ENCODE measurements at regions not wholly inside any gene's neighbourhood (a gene's known extent, or its start where the extent isn't known, plus 50 kb on each side); places are given as distances from the start of the nearest gene placed in this dataset.

DNA sequence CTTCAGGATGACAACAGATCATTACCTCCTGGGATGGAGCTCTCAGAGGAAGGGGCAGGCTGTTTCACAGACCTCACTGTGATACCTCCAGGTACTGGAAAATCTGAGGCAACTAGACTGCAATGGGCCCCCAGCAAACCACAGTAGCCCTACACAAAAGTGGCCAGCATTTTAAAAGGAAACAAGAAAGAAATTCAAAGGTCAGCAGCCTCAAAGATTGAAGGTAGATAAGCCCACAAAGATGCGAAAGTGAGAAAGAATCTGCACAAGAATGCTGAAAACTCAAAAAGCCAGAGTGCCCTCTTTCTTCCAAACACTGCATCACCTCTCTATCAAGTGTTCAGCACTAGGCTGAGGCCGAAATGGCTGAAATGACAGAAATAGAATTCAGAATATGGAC, 499.5 kb upstream of the CHAC2 start:
- TF ChIP-seq POLR2A (IDR thresholded peaks at IDR 0.05; ENCODE audit: low read depth, low read length) (no peak), POLR2AphosphoS5 (IDR thresholded peaks at IDR 0.05; ENCODE audit: low read depth, low read length) (no peak)

Data from GM12891 (cell line).